HAP-1 (cell line): ENCODE measurements at regions not wholly inside any gene's neighbourhood (a gene's known extent, or its start where the extent isn't known, plus 50 kb on each side); places are given as distances from the start of the nearest gene placed in this dataset.
A peak's percentile ranks its signal among the peaks of the same experiment; 100 is the strongest.
"Not testable (repeated sequence)": the region's sequence is repeated elsewhere in the genome, so short reads cannot be mapped to it uniquely, and the experiment has no call there.

Experiments used
- DNase-seq, 2 experiments: peaks; one replicate each; pipeline ENCODE4 v3.0.0-alpha.2; 2016 to 2020; ENCODE audit warnings: low spot score in 2 of 2
- H3K27me3 ChIP-seq: fragments of 250-450 bp; sonication (Bioruptor Pico); 2 replicates; pipeline ENCODE4 v1.5.1; 2020; ENCODE audit warnings: low read depth, mild to moderate bottlenecking, moderate library complexity
- H3K36me3 ChIP-seq: fragments of 250-450 bp; sonication (Bioruptor Pico); replicated peaks from 2 replicates; pipeline ENCODE4 v1.5.1; 2020; ENCODE audit warnings: mild to moderate bottlenecking
- H3K4me1 ChIP-seq: fragments of 250-450 bp; sonication (Bioruptor Pico); 2 replicates; pipeline ENCODE4 v1.5.1; 2020; ENCODE audit warnings: mild to moderate bottlenecking
- H3K4me3 ChIP-seq: fragments of 250-450 bp; sonication (Bioruptor Pico); 2 replicates; pipeline ENCODE4 v1.5.1; 2020; ENCODE audit warnings: mild to moderate bottlenecking, moderate library complexity
- H3K9me3 ChIP-seq: fragments of 250-450 bp; sonication (Bioruptor Pico); 2 replicates; pipeline ENCODE4 v1.5.1; 2020; ENCODE audit warnings: mild to moderate bottlenecking, moderate library complexity
- in situ Hi-C: fragments of 300-500 bp; cut with MboI; formaldehyde crosslinking; loops from 3 replicates; pipeline ENCODE4 v1.14.3; 2020; ENCODE audit warnings: low sequenced_read_pairs, inconsistent platforms, mixed read lengths

DNA sequence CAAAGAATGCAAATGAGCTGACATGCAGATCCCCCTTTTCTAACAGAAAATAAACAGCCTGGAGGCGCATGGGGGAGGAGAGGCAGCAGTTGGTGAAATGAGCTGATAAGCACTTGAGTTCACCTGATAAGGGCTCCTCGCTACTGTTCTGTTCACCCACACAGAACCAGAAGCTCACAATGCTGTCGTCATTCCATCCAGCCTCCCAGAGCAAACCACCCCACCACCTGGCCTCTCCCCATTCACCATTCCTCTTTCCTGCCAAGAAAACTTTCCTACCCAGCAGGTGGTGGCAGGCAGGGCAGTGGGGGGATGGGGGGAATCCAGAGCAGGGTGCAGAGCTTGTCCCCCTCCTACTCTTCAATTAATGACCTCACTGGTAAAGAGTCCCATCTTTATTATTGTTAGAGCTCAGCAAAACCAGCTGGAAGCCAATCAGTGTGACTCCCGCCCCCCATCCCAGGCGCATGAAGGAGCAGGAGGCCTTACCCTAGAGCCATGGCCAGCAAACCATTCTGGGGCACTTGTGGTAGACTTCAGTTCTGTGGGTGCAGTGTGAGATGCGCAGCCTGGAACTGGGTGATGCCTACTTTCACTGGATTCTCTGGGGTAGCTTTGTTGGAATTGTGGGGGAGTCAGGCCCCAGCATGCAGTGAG is 350.3 kb downstream of the ZIC3 start:
- no peaks in the 10 kb centered on the region for H3K27me3 ChIP-seq
- DNase-seq = no peak

DNA sequence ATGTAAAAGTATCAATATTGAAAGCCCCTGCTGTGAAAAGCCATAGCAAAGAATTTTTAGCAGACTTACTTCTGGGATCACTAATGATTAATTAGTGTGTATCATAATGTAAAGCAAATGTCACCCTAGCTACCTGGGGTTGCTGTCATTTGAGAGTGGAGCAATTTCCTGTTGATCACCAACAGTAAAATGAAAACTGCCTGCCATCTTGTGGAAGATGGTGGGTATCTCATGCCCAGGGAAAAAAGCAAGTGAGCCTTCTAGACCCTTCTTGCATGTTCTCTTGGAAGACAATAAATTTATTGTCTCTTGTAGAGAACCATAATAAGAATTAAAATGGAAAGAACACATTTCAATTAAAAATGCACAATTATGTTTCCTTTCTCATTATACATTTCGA is 360.2 kb downstream of the ZIC3 start:
- peak; percentile 50 to 56 for DNase-seq
- H3K27me3 ChIP-seq = no peaks in the 10 kb centered on the region
- in situ Hi-C loops = loop anchor here (10.0 kb wide), 2 partner anchors 99 to 491 kb away; no protein-coding TSS in a partner anchor

More for the DNA sequence above, 350.3 kb downstream of the ZIC3 start:
- Histone ChIP-seq H3K4me3 (no peak overlapping the region), H3K36me3 (no peaks in the 10 kb centered on the region), H3K4me1 (0 out of 2 replicates have a peak, but pooled peaks cover 5% of the 10 kb centered on the region), H3K9me3 (no peaks in the 10 kb centered on the region)
- in situ Hi-C loops = no loop called here

DNA sequence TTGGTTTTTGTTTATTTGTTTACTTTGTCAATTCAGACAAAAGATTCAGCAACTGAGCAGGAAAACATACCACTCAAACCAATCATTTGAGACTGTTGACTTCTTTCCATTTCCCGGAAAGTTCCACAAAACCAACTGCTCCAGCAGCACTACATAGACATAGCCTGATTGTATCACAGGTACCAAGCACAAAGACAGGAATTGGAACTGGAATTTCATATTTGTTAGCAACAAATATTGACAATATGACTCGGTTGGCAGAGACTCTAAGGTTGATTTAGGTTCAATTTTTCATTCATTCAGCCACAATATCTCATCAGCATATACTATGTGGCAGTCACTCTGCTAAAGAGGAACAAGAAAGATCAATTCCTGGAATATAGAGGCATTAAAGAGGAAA is 364.0 kb downstream of the ZIC3 start:
- DNase-seq = no peak
- no peaks in the 10 kb centered on the region for H3K27me3 ChIP-seq
- no peaks in the 10 kb centered on the region for H3K36me3 ChIP-seq
- H3K4me1 ChIP-seq = no peaks in the 10 kb centered on the region
- in situ Hi-C loops = loop anchor here (10.0 kb wide), 2 partner anchors 95 to 495 kb away; no protein-coding TSS in a partner anchor
- H3K4me3 ChIP-seq = no peak overlapping the region
- H3K9me3 ChIP-seq = peaks cover 12% of the 10 kb centered on the region

More for the DNA sequence above, 360.2 kb downstream of the ZIC3 start:
- H3K9me3 ChIP-seq = no peaks in the 10 kb centered on the region
- no peak overlapping the region for H3K4me3 ChIP-seq
- H3K4me1 ChIP-seq = no peaks in the 10 kb centered on the region
- H3K36me3 ChIP-seq = no peaks in the 10 kb centered on the region

DNA sequence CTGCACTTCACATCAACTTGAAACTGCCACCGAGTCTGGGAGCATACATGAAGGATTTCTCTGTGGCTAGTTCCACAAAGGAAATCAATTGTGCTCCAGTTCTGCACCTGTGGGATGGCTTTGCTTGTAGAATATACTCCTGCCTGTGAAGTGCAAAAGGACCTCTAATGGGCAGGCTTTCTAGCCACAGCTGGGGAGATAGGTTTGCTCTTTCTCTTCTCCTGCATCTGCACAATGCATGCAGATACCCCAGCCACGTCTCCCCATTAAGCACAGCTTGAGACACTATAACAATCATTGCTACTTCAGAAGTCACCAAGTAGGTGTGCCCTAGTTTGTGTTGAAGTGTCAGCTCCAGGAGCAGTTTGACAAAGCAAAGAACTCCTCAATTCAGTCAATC is 364.6 kb downstream of the ZIC3 start:
- in situ Hi-C loops = no loop called here
- H3K27me3 ChIP-seq = no peaks in the 10 kb centered on the region
- H3K4me1 ChIP-seq = no peaks in the 10 kb centered on the region
- H3K36me3 ChIP-seq = no peaks in the 10 kb centered on the region
- DNase-seq = no peak
- H3K4me3 ChIP-seq = no peak overlapping the region
- peaks cover 17% of the 10 kb centered on the region for H3K9me3 ChIP-seq

DNA sequence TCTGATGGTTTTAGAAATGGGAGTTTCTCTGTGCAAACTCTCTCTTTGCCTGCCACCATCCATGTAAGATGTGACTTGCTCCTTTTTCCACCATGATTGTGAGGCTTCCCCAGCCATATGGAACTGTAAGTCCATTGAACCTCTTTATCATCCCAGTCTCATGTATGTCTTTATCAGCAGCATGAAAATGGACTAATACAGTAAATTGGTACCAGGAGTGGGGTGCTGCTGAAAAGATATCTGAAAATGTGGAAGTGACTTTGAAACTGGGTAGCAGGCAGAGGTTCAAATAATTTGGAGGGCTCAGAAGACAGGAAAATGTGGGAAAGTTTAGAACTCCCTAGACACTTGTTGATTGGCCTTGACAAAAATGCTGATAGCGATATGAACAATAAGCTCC is 368.3 kb downstream of the ZIC3 start:
- H3K27me3 ChIP-seq, H3K4me3 ChIP-seq, in situ Hi-C loops: not testable (repeated sequence)

DNA sequence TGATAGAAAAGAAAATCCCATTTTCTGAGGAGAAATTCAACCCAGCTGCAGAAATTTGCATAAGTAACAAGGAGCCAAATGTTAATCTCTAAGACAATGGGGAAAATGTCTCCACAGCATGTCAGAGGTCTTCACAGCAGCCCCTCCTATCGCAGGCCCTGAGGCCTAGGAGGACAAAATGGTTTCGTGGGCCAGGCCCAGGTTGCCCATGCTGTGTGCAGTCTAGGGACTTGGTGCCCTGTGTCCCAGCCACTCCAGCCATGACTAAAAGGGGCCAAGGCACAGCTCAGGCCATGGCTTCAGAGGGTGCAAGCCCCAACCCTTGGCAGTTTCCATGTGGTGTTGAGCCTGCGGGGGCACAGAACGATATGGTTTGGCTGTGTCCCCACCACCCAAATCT is 369.0 kb downstream of the ZIC3 start:
- H3K27me3 ChIP-seq, H3K36me3 ChIP-seq, DNase-seq, H3K4me3 ChIP-seq, in situ Hi-C loops, H3K4me1 ChIP-seq: not testable (repeated sequence)
- peaks cover 20% of the 10 kb centered on the region for H3K9me3 ChIP-seq

More for the DNA sequence above, 368.3 kb downstream of the ZIC3 start:
- not testable (repeated sequence) for DNase-seq, H3K36me3 ChIP-seq, H3K4me1 ChIP-seq
- peaks cover 20% of the 10 kb centered on the region for H3K9me3 ChIP-seq

DNA sequence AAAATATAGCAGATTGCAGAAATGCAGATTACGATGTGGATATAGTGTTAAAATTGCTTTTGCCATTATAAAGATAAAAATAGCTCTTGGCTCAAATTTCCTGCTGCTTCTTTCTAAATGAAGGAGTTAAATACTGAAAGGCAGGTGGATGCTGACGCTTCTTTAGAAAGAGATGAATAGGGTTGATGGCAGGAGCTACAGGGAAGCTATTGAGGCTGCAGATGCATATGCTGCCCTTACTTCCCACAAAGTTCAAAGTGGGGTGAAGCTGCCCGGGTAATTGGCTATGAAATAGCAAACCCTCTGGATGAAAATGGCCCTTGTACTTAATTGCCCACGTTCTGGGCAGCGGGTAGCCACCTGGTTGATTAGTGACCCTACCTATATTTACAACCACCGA is 379.5 kb downstream of the ZIC3 start:
- no peak overlapping the region for H3K4me3 ChIP-seq
- no peaks in the 10 kb centered on the region; the same call in 1 of the 2 replicates for H3K4me1 ChIP-seq
- H3K27me3 ChIP-seq = no peaks in the 10 kb centered on the region
- no peak for DNase-seq
- H3K36me3 ChIP-seq = no peaks in the 10 kb centered on the region
- in situ Hi-C loops = no loop called here
- 0 out of 2 replicates have a peak, but pooled peaks cover 4% of the 10 kb centered on the region for H3K9me3 ChIP-seq

DNA sequence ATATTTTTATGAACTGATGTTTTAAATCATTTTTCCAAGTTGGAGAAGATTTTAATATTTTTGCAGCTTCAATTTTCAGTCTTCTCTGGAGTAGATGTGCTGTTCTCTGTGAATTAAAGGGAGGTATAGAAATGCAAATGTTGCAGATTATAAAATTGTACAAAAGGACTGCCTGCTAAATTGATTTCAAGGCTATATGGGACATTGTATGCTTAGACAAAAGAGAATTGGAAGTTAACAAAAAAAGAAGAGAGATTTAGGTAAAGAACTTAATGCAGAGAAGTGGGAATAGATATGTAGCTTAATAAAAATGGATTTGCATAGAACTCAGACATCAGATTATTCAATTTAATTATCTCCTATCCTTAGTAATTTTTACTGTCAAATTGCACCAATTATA is 403.3 kb downstream of the ZIC3 start:
- in situ Hi-C loops = no loop called here
- peaks cover 22% of the 10 kb centered on the region for H3K4me1 ChIP-seq
- peak in 1 of 2 experiments; percentile 96 for DNase-seq
- H3K27me3 ChIP-seq = no peaks in the 10 kb centered on the region
- H3K36me3 ChIP-seq = no peaks in the 10 kb centered on the region
- no peaks in the 10 kb centered on the region; the same call in 1 of the 2 replicates for H3K9me3 ChIP-seq
- H3K4me3 ChIP-seq = no peak overlapping the region

DNA sequence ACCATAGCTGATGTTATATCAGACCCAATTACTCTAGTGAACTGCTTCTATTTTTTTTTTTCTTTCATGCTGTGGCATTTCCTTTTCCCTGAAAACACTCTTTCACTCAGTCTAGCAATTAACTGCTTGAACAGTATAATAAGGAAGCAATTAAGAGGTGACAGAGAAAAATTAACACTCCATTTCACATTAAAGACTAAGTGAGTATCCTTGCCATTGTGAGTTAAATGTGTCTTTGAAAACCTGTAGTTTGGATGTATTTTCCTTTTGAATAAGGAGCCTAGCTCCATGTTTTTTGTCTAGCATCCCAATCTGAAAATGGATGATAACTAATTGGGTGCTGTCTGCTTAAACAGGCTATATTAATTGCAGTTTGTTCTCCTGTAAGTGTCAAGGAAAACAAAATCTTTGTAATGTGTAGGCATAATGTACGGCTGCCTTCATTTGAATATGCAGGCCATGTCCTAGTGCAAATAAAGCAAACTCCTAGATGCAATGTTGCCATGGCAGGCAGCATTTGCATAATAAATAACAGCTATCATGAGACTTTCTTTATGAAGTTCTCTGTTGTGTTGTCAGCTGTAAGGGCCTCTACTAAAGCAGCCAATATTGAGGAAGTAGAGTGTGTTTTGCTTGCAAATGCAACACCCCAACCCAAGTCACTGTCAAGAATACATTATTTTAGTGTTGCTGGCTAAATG is 416.7 kb downstream of the ZIC3 start:
- Histone ChIP-seq H3K36me3 (no peaks in the 10 kb centered on the region), H3K4me3 (no peak overlapping the region), H3K9me3 (no peaks in the 10 kb centered on the region), H3K4me1 (peaks cover 32% of the 10 kb centered on the region), H3K27me3 (no peaks in the 10 kb centered on the region)
- peak; percentile 68 to 93 for DNase-seq
- in situ Hi-C loops = no loop called here

DNA sequence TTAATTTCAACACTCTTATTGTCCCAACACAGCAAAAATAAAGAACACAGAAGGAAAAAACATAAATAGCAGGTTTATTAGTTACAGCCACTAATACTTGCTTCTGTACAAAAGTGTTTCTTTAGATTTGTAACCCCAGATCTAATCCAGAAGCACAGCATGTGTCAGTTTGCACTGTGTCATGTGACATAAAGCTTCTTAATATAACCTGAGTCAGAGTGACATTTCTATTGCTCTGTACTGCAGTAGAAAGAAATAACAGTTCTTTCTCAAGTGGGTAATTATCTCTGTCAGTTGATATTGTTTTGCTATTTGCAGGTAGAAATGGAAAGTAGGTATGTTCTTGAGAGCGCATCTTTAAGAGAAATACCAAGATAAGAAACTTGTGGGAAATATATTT is 422.5 kb downstream of the ZIC3 start:
- H3K9me3 ChIP-seq = no peaks in the 10 kb centered on the region
- in situ Hi-C loops = no loop called here
- no peaks in the 10 kb centered on the region for H3K36me3 ChIP-seq
- DNase-seq = no peak
- no peak overlapping the region for H3K4me3 ChIP-seq
- peaks cover 28% of the 10 kb centered on the region for H3K4me1 ChIP-seq
- no peaks in the 10 kb centered on the region for H3K27me3 ChIP-seq

DNA sequence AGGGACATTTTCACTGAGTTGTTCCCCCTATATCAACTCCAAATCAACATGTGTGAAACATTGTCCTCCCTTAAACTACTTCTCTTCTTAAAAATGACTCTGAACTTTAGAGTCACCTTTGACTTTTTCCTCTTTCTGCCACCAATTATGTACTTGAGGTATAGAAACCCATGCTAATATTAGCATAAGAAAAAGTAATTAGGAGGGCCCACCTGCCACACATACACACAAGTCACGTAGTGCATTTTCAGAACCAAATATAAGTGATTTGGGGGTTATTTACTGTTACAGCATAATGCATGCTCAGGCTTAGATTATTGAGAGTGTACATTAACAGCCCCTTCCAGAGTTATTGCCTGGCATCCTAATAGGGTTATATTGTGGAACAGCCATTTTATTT is 432.7 kb downstream of the ZIC3 start:
- Histone ChIP-seq H3K9me3 (no peaks in the 10 kb centered on the region), H3K4me1 (peaks cover 36% of the 10 kb centered on the region), H3K36me3 (no peaks in the 10 kb centered on the region), H3K4me3 (no peak overlapping the region), H3K27me3 (no peaks in the 10 kb centered on the region)
- peak in 1 of 2 experiments; percentile 46 for DNase-seq
- in situ Hi-C loops = no loop called here

DNA sequence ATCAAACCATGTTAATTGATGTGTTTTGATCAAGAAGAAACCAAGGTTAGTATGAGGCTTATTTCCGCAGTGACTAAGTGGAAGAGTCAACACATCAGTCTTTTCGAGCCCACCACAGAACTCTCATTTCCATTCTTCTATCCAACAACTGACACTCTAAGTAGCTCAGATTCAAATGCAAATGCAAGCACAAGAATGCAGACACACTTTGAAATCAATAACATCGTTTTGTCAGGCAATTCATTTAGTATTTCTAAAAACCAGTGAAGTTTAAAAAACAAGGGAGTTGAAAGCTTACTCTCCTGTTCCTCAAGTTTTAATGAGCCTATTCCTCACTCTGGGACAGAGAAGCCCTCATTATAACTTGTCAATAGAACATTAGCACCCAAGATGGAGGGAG is 433.1 kb downstream of the ZIC3 start:
- Histone ChIP-seq H3K27me3 (no peaks in the 10 kb centered on the region), H3K9me3 (no peaks in the 10 kb centered on the region), H3K4me1 (peaks cover 36% of the 10 kb centered on the region), H3K36me3 (no peaks in the 10 kb centered on the region), H3K4me3 (no peak overlapping the region)
- peak; percentile 44 to 97 for DNase-seq
- in situ Hi-C loops = no loop called here

DNA sequence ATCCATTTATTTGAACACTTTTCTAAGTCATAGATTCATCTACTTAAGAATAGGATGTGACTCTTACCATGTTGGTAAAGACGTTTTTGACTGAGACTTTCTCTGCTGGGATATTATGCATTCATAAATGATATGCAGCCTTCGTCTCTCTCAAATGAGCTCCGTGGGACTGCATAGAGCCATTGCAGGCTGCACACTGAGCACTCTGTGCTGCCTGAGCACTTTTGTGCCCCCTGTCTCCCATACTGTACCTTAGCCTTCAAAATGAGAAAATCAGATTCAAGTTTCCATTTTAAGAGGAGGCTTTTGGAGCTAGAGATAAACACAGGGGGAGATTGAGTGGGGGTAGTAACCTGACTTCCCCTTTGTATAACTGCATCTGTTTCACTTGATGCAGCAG is 433.6 kb downstream of the ZIC3 start:
- no peaks in the 10 kb centered on the region for H3K36me3 ChIP-seq
- in situ Hi-C loops = no loop called here
- DNase-seq = peak; percentile 44 to 54

DNA sequence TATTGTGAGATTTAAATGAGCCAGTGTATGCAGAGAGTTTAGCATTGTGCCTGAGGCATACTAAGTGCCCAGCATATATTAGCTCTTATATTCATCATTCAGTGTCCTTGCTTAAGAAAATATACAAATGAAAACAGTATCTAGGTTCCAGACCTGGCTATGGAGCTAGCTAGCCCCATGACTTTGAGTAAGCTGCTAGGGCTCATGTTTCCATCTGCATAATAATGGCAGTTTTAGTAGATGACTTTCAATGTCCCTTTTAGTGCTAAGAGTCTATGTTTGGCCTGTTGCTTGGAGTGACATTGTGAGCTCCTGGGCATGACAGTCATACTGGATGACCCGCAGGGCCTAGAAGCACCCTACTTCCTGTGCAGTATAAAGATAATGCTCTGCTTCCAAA is 435.3 kb downstream of the ZIC3 start:
- Histone ChIP-seq H3K4me1 (peaks cover 40% of the 10 kb centered on the region), H3K9me3 (no peaks in the 10 kb centered on the region), H3K36me3 (no peaks in the 10 kb centered on the region), H3K4me3 (no peak overlapping the region), H3K27me3 (no peaks in the 10 kb centered on the region)
- in situ Hi-C loops = no loop called here
- peak; percentile 70 to 94 for DNase-seq

More for the DNA sequence above, 433.6 kb downstream of the ZIC3 start:
- peaks cover 36% of the 10 kb centered on the region for H3K4me1 ChIP-seq
- no peaks in the 10 kb centered on the region for H3K27me3 ChIP-seq
- no peaks in the 10 kb centered on the region for H3K9me3 ChIP-seq
- no peak overlapping the region for H3K4me3 ChIP-seq
